Hepatocyte (in vitro differentiated cells): ENCODE measurements at regions not wholly inside any gene's neighbourhood (a gene's known extent, or its start where the extent isn't known, plus 50 kb on each side); places are given as distances from the start of the nearest gene placed in this dataset.

Experiments used
- DNase-seq: peaks from one replicate; pipeline ENCODE4 v3.0.0-alpha.2; 2016; ENCODE audit warnings: low spot score
- H2AFZ ChIP-seq: fragments of 200-600 bp; sonication (generic); 2 replicates; pipeline ENCODE4 v1.6.0; 2016; ENCODE audit warnings: antibody characterized with exemption, mild to moderate bottlenecking
- H3K27ac ChIP-seq: fragments of 200-600 bp; sonication (generic); 2 replicates; pipeline ENCODE4 v1.5.1; 2016; ENCODE audit warnings: mild to moderate bottlenecking
- H3K27me3 ChIP-seq: fragments of 200-600 bp; sonication (generic); 2 replicates; pipeline ENCODE4 v1.6.1; 2016
- H3K36me3 ChIP-seq: fragments of 200-600 bp; sonication (generic); replicated peaks from 2 replicates; pipeline ENCODE4 v1.5.1; 2016; ENCODE audit warnings: low read depth; ENCODE audit not compliant: insufficient read depth
- H3K4me1 ChIP-seq: fragments of 200-600 bp; sonication (generic); 2 replicates; pipeline ENCODE4 v1.5.1; 2016; ENCODE audit warnings: mild to moderate bottlenecking, moderate library complexity; ENCODE audit not compliant: insufficient read depth
- H3K4me2 ChIP-seq: fragments of 200-600 bp; sonication (generic); 2 replicates; pipeline ENCODE4 v1.6.0; 2016
- H3K4me3 ChIP-seq: fragments of 200-600 bp; sonication (generic); 2 replicates; pipeline ENCODE4 v1.5.1; 2016; ENCODE audit warnings: mild to moderate bottlenecking
- H3K79me2 ChIP-seq: fragments of 200-600 bp; sonication (generic); 2 replicates; pipeline ENCODE4 v1.6.0; 2017; ENCODE audit warnings: mild to moderate bottlenecking
- H3K9me2 ChIP-seq: fragments of 200-600 bp; sonication (generic); replicated peaks from 2 replicates; pipeline ENCODE4 v1.6.0; 2017; ENCODE audit warnings: mild to moderate bottlenecking; ENCODE audit not compliant: insufficient read depth
- H3K9me3 ChIP-seq: fragments of 200-600 bp; sonication (generic); 2 replicates; pipeline ENCODE4 v1.5.1; 2016; ENCODE audit warnings: low read depth, mild to moderate bottlenecking
- H4K20me1 ChIP-seq: fragments of 200-600 bp; sonication (generic); 2 replicates; pipeline ENCODE4 v1.6.0; 2016; ENCODE audit warnings: mild to moderate bottlenecking; ENCODE audit not compliant: insufficient read depth, poor library complexity, severe bottlenecking
- EZH2 ChIP-seq: fragments of 200-600 bp; sonication (generic); IDR thresholded peaks from 2 replicates; pipeline ENCODE4 v1.6.1; 2016; ENCODE audit warnings: antibody characterized with exemption, mild to moderate bottlenecking, borderline replicate concordance
- EZH2phosphoT487 ChIP-seq: fragments of 200-600 bp; sonication (generic); IDR thresholded peaks from one replicate; pipeline ENCODE4 v1.6.1; 2018; ENCODE audit warnings: antibody characterized with exemption, mild to moderate bottlenecking, low read depth, moderate library complexity; ENCODE audit not compliant: unreplicated experiment, severe bottlenecking
- WGBS: methylation state at CpG from one replicate; pipeline ENCODE4 v1.1.6; 2016; ENCODE audit warnings: low lambda C conversion rate; ENCODE audit errors: missing lambda C conversion rate; 5-methylcytosine and 5-hydroxymethylcytosine counted together
- TF ChIP-seq, protein P1 (sequence below): fragments of 200-600 bp; sonication (generic); IDR thresholded peaks from 2 replicates; pipeline ENCODE4 v1.5.1; 2016; ENCODE audit warnings: antibody characterized with exemption, mild to moderate bottlenecking; ENCODE audit not compliant: poor library complexity

DNA sequence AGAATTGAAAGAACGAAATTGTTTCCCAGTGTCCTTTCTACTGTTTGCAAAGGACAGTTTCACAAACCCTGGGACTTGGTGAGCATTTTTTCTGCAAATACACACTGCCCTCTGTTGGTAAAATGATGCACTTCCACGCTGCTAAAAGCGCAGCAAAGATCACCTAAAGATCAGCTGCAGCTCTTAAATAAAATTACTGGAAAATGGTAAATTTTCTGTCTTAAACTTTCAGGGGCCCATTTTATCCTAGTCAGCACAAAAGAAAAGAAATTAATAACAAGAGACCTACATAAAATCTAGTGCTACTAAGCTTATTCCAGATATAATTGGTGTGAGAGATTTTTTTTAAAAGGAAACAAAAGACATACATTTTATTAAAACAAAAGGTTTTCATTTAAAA is 566.0 kb downstream of the CAAP1 start:
- TF ChIP-seq EZH2phosphoT487 (no peak), EZH2 (no peak)
- TF ChIP-seq, protein P1, sequence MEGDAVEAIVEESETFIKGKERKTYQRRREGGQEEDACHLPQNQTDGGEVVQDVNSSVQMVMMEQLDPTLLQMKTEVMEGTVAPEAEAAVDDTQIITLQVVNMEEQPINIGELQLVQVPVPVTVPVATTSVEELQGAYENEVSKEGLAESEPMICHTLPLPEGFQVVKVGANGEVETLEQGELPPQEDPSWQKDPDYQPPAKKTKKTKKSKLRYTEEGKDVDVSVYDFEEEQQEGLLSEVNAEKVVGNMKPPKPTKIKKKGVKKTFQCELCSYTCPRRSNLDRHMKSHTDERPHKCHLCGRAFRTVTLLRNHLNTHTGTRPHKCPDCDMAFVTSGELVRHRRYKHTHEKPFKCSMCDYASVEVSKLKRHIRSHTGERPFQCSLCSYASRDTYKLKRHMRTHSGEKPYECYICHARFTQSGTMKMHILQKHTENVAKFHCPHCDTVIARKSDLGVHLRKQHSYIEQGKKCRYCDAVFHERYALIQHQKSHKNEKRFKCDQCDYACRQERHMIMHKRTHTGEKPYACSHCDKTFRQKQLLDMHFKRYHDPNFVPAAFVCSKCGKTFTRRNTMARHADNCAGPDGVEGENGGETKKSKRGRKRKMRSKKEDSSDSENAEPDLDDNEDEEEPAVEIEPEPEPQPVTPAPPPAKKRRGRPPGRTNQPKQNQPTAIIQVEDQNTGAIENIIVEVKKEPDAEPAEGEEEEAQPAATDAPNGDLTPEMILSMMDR = peak; percentile 94
- Histone ChIP-seq H3K27ac (no peak overlapping the region), H3K4me1 (no peaks in the 10 kb centered on the region), H3K4me2 (no peak overlapping the region), H3K4me3 (no peak overlapping the region), H3K27me3 (no peaks in the 10 kb centered on the region), H3K9me3 (no peaks in the 10 kb centered on the region), H4K20me1 (no peaks in the 10 kb centered on the region), H3K9me2 (no peaks in the 10 kb centered on the region), H3K79me2 (no peaks in the 10 kb centered on the region), H2AFZ (no peak overlapping the region), H3K36me3 (no peaks in the 10 kb centered on the region)
- peak; percentile 72 for DNase-seq
- WGBS = 0% methylated on average over 3 of the region's 3 CpGs

DNA sequence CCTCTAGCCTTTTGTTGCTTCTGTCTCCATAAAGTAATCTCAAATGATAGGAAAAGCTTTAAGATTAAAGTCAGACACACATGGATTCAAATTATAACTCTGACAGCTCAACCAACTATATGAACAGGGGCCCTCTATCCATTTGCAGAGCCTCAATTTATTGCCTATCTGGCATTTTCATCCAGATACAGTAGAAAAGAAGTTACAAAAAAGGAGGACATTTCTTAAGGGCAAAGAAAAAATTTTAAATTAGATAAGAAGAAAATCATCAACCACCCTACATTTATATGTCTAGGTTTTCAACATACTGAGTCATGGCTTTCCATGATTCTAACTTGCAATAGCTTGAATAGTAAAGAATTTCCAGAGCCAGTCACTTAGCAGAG is 567.2 kb downstream of the CAAP1 start:
- H3K9me2 ChIP-seq = no peaks in the 10 kb centered on the region
- H3K4me3 ChIP-seq = no peak overlapping the region
- TF ChIP-seq, protein P1 = no peak
- TF ChIP-seq EZH2 (no peak), EZH2phosphoT487 (no peak)
- H3K27me3 ChIP-seq = no peaks in the 10 kb centered on the region
- H3K79me2 ChIP-seq = no peaks in the 10 kb centered on the region
- H3K27ac ChIP-seq = no peak overlapping the region
- H4K20me1 ChIP-seq = no peaks in the 10 kb centered on the region
- no peak overlapping the region for H2AFZ ChIP-seq
- no peaks in the 10 kb centered on the region for H3K9me3 ChIP-seq
- no peaks in the 10 kb centered on the region for H3K36me3 ChIP-seq
- no peak for DNase-seq
- no peaks in the 10 kb centered on the region for H3K4me1 ChIP-seq
- peak overlapping the region; percentile 52 for H3K4me2 ChIP-seq

DNA sequence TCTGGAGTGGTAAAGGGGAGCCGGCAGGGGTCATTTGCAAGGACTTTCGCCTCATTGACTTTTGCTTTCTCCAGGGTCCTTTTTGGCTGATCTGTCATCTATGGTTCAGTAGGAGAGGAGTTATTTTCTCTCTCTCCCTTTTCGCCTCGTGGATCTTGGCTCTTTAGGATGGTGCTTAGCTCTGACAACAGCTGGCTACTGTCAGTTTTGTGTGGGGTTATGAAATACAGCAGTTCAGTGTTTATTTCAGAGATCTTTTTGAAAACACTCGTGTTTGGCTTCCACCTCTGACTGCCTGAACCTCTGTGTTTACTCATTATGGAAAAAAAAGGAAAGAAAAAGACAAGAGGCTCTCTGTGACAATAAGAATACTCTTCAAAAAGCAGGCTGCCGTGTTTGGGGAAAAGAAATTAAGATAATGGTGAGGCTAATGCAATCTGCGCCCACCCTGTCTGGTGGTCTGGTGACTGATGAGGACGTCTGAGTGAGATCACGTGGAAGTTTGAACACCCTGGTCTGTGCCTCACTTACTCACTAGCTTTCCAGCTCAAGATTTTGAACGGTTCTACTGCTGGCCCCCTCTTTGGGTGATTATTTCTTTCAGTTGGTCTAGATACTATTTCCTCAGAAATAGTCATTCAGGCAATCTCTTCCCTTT is 567.7 kb downstream of the CAAP1 start:
- H3K4me2 ChIP-seq = peak overlapping the region; percentile 52
- DNase-seq = no peak
- H3K9me3 ChIP-seq = no peaks in the 10 kb centered on the region
- H3K4me1 ChIP-seq = no peaks in the 10 kb centered on the region
- no peaks in the 10 kb centered on the region for H3K27me3 ChIP-seq
- no peaks in the 10 kb centered on the region for H3K36me3 ChIP-seq
- H3K27ac ChIP-seq = no peak overlapping the region
- 54% methylated on average over 10 of the region's 10 CpGs for WGBS
- no peaks in the 10 kb centered on the region for H4K20me1 ChIP-seq
- no peak overlapping the region for H2AFZ ChIP-seq
- TF ChIP-seq, protein P1 = no peak
- no peak for TF ChIP-seq EZH2
- TF ChIP-seq EZH2phosphoT487 = no peak
- H3K9me2 ChIP-seq = no peaks in the 10 kb centered on the region
- no peak overlapping the region for H3K4me3 ChIP-seq
- no peaks in the 10 kb centered on the region for H3K79me2 ChIP-seq
